Activated CD4-positive, CD25-positive, alpha-beta regulatory T cell treated with anti-CD3 and anti-CD28 coated beads, Interleukin-2, amount 50 U/mL, for 72 hours (primary cell): ENCODE measurements at regions not wholly inside any gene's neighbourhood (a gene's known extent, or its start where the extent isn't known, plus 50 kb on each side); places are given as distances from the start of the nearest gene placed in this dataset.

ENCODE experiments used
- DNase-seq: peaks from one replicate; pipeline ENCODE4 v3.0.0; 2021

- DNase-seq, result no peak
Observed at GRCh38 chr12:124442772-124443445, 124.5 kb downstream of the NCOR2 start.

- no peak for DNase-seq
Observed at GRCh38 chr12:124442281-124442680, 125.1 kb downstream of the NCOR2 start.

- no peak for DNase-seq
Observed at GRCh38 chr12:124441443-124442194, 125.8 kb downstream of the NCOR2 start.

- DNase-seq, result no peak
Observed at GRCh38 chr12:124440841-124441381, 126.5 kb downstream of the NCOR2 start.

GRCh38 chr12:124440031-124440626 lies 127.3 kb downstream of the NCOR2 start:
- no peak for DNase-seq

GRCh38 chr12:124438437-124439056 lies 128.9 kb downstream of the NCOR2 start:
- DNase-seq, result no peak

- no peak for DNase-seq
Observed at GRCh38 chr12:124437617-124438436, 129.6 kb downstream of the NCOR2 start.

- no peak for DNase-seq
Observed at GRCh38 chr12:124437121-124437520, 130.3 kb downstream of the NCOR2 start.

- no peak for DNase-seq
Observed at GRCh38 chr12:124436366-124436765, 131.0 kb downstream of the NCOR2 start.

- DNase-seq, result no peak
Observed at GRCh38 chr12:124435806-124436345, 131.5 kb downstream of the NCOR2 start.

- no peak for DNase-seq
Observed at GRCh38 chr12:124434951-124435805, 132.2 kb downstream of the NCOR2 start.

GRCh38 chr12:124434354-124434753 lies 133.1 kb downstream of the NCOR2 start:
- DNase-seq, result no peak

GRCh38 chr12:124433879-124434278 lies 133.5 kb downstream of the NCOR2 start:
- DNase-seq, result no peak

GRCh38 chr12:124433147-124433874 lies 134.1 kb downstream of the NCOR2 start:
- no peak for DNase-seq

GRCh38 chr12:124432376-124432775 lies 135.0 kb downstream of the NCOR2 start:
- no peak for DNase-seq

GRCh38 chr12:124431971-124432370 lies 135.4 kb downstream of the NCOR2 start:
- no peak for DNase-seq

- DNase-seq, result no peak
Observed at GRCh38 chr12:124430491-124430890, 135.6 kb downstream of the RFLNA start.

GRCh38 chr12:124429535-124429934 lies 134.6 kb downstream of the RFLNA start:
- DNase-seq, result no peak

GRCh38 chr12:124428792-124429281 lies 133.9 kb downstream of the RFLNA start:
- no peak for DNase-seq

- DNase-seq, result no peak
Observed at GRCh38 chr12:124428136-124428791, 133.4 kb downstream of the RFLNA start.
